ENCODE measurements at regions not wholly inside any gene's neighbourhood (a gene's known extent, or its start where the extent isn't known, plus 50 kb on each side); places are given as distances from the start of the nearest gene placed in this dataset.

GRCh38 chr15:31273258-31273941, 53.2 kb upstream of the KLF13 start:
- no peak for TF ChIP-seq CTCF (IDR thresholded peaks at IDR 0.05; ENCODE audit: low read depth, low read length)
- H3K4me3 ChIP-seq (ENCODE audit: low read depth, low read length), result no peak overlapping the region

GRCh38 chr15:31274496-31275330, 51.9 kb upstream of the KLF13 start:
- TF ChIP-seq CTCF (IDR thresholded peaks at IDR 0.05; ENCODE audit: low read depth, low read length), result no peak
- no peak overlapping the region for H3K4me3 ChIP-seq (ENCODE audit: low read depth, low read length)

- H3K4me3 ChIP-seq (ENCODE audit: low read depth, low read length), result no peak overlapping the region
- TF ChIP-seq CTCF (IDR thresholded peaks at IDR 0.05; ENCODE audit: low read depth, low read length), result no peak
Observed at GRCh38 chr15:31275331-31276262, 51.0 kb upstream of the KLF13 start.

GRCh38 chr15:31276596-31277298, 49.9 kb upstream of the KLF13 start:
- no peak for TF ChIP-seq CTCF (IDR thresholded peaks at IDR 0.05; ENCODE audit: low read depth, low read length)
- H3K4me3 ChIP-seq (ENCODE audit: low read depth, low read length), result no peak overlapping the region
